GM21390 (cell line): ENCODE measurements at regions not wholly inside any gene's neighbourhood (a gene's known extent, or its start where the extent isn't known, plus 50 kb on each side); places are given as distances from the start of the nearest gene placed in this dataset.

Experiments used
- ATAC-seq: cut with Tn5 transposase; IDR thresholded peaks from one replicate; pipeline ENCODE4 v1.9.1; 2021; ENCODE audit not compliant: unreplicated experiment

DNA sequence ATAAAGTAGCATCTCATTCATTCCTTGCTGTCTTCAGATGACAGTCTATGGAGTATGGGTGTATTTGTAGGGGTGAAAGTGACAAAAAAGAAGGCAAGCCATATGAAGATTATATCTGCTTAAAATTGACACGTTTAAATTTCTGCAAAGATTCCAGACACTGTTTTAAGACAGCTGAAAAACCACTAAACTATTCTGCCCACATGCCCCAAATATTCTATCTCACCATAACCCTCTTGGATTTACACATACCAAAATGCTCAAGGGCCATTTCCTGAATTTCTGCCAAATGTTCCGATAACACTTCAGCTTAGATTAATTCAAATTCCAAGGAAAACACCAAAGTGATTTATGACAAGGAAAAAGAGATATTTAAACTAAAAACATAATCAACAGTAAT, 99.9 kb upstream of the IL6 start:
- ATAC-seq: no peak

DNA sequence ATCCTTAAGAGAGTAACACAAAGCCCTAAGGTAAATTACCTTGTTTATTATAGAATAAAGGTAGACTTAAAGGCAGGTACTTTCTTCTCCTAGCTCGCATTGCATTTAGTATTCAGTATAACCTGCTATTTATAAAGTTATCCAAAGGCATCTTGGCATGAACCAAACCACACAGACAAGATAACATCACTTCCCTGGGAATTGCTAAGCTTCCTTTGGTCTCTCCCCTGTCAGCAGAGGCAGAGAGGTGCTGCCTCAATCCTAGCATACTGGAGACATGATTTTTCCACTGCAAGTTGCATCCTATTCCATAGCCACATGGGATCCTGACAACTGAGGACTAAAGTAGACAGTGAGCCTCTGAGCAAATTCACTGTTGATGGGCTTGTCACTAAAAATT, 101.7 kb upstream of the IL6 start:
- no peak for ATAC-seq

DNA sequence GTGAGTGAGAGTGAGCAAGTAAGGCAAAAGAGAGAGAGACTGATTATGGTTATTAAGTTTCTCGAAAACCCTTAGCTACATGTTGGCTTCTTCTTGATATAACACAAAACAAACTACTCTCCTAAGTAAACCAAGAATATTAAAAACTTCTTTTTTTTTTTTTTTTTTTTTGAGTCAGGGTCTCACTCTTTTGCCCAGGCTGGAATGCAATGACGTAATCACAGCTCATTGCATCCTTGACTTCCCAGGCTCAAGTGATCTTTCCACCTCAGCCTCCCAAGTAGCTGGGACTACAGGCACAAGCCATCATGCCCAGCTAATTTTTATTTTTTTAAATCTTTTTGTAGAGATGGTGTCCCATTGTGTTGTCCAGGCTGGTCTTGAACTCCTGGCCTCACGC, 102.2 kb upstream of the IL6 start:
- no peak for ATAC-seq

DNA sequence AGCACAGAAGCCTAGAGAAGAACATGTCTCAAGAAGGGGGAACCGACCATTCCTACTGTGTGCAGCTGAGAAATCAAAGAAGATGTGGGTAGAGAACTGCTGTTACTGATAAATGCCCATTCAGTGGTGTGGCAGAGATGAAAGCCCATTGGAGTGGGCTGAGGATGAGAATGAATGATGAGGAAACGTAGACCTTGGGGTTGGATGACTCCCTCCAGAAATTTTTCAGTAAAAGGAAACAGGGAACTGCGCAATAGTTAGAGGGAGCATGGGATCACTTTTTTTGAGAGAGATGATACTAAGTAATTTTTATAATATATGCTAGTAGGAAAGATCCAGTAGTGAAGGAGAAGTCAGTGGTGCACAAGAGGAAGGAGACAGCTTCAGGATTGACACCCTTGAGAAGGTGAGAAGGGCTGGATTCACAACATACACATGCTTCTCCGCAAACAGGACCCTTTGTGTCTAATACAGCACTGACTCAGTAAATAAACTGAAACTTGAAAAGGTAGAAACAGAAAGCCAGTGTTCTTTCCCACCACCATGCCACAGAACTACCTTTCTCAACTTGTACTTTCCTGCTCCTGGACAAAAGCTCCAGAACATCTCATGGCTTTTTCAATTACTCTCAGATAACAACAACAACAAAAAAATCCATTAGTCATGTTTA, 104.7 kb upstream of the IL6 start:
- ATAC-seq: no peak

GRCh38 chr7:22618528-22618927, 108.5 kb upstream of the IL6 start:
- no peak for ATAC-seq

GRCh38 chr7:22617166-22617565, 109.8 kb upstream of the IL6 start:
- no peak for ATAC-seq

- ATAC-seq: no peak
Measured at GRCh38 chr7:22613496-22613895, 113.5 kb upstream of the IL6 start.

DNA sequence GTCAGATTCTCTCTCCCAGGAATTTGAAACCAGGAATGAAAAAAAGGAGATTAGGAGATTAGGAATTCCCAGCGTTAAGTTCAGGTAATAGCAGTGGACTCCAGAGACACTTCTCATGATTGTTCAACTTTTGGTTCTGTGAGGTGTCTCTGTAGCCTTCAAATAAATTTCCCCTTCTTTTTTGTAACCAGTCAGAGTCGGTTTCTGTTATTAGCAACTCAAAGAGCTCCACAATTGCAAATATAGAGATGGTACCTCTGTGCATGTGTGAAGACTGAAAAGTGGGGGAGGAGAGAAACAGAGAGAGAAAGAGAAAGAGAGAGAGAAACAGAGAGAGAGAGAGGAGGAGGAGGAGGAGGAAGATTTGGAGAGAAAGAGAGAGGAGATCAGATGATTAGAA, 112.8 kb upstream of the STEAP1B start:
- ATAC-seq: peak; percentile 53

DNA sequence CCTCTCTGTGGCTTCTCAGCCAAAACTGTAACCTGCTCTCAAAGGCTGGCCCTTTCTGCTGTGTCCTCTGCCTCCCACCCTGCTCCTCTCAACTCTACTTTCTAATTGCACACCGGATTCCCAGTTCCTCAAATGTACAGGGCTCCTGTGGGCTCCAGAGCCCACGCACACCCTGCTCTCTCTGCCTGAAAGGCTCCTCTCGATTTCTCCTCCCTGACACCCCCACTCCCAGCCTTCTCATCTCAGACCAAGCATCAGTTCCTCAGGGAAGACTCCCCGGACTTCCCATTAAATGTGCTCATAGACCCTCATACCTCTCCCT, 111.7 kb upstream of the STEAP1B start:
- ATAC-seq: peak; percentile 69

DNA sequence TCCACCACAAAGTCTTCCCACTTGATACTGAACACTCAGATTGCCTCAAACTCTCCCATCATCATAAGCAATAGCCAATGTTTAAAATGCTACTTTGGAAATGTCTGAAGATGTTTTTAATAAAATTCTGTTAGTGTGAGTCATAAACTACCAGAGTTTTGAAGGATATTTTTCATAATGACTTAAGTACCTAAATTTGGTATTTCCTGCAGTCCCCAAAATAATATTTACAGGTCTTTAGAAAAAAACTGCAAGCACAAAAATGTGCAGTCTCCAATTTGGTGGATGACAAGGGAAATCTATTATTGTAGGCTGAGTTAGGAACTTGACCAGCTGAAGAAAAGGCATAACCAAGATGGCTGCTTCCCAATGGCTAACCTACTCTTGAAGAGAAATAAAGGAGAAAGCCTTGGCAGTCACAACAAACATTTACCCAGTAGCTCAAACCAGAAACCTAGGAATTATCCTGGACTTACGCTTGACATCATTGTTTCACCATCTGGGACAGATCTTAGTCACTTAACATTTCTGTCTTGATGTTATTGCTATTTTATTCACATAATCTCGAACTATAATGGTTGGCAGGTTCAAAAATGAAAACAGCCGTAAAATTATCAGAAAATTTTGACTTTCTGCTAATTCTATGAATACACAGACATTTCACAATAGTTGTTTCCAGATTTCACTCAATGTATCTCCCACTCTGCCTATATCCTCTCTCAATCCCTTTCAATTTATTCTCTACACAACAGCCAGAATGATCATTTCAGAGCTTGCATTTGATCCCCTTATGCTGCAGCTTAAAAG, 111.2 kb upstream of the STEAP1B start:
- no peak for ATAC-seq

DNA sequence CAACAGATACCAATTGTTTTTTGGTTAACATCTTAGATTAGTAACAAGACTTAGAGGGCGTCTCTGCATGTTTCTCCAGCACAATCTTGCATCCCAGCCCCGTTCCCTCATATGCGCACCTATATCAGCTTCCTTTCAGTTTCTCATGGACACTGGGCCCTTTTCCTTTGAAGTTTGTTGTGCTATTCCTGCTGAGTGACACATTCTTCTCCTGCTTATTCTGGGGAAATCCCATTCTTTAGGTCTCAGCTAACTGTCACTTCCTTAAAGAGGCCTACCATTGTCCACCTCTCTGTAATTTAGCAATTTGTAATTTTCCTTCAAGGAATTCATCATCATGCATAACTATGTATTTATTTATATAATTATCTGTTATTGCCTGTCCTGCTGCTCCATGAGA, 110.3 kb upstream of the STEAP1B start:
- no peak for ATAC-seq

DNA sequence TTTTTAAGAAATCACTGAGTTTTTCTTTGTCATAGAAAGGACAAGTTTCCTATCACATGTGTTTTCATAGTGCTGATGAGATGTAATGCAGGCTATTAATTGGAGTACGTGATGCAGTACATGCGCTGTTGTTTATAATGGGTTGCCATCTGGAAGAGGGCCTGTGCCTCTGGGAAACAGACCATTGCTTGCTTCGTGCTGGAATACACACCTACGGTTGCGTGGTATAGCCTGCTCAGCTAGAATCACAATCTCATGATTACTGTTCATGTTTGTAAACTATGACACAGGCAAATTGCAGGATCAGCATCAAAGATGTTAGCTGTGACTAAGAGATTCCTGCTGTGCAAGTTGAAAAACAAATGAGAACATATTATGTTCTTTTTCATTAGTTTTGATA, 107.2 kb upstream of the STEAP1B start:
- ATAC-seq: no peak

- no peak for ATAC-seq
Measured at GRCh38 chr7:22604246-22604645, 104.3 kb upstream of the STEAP1B start.

GRCh38 chr7:22601812-22602565, 102.0 kb upstream of the STEAP1B start:
- ATAC-seq: no peak

- no peak for ATAC-seq
Measured at GRCh38 chr7:22601408-22601807, 101.4 kb upstream of the STEAP1B start.

DNA sequence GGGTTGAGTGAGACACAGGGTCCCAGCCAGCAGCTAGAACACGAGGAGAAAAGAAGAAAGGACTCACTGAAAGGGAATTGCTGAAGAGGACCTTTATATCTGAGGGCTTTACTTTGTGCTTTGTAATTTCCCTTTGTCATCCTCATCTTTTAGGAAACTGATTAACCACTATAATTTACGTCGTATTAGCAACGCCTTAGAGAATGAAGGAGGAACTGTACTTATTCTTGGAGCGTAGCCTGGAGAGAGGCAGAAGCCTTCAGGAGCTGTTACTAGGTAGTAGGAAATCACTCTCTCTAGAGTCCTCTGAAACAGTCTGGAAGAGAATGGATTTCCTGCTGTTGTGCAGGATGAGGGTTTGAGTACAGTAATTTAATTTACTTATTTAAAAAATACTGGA, 101.0 kb upstream of the STEAP1B start:
- no peak for ATAC-seq

DNA sequence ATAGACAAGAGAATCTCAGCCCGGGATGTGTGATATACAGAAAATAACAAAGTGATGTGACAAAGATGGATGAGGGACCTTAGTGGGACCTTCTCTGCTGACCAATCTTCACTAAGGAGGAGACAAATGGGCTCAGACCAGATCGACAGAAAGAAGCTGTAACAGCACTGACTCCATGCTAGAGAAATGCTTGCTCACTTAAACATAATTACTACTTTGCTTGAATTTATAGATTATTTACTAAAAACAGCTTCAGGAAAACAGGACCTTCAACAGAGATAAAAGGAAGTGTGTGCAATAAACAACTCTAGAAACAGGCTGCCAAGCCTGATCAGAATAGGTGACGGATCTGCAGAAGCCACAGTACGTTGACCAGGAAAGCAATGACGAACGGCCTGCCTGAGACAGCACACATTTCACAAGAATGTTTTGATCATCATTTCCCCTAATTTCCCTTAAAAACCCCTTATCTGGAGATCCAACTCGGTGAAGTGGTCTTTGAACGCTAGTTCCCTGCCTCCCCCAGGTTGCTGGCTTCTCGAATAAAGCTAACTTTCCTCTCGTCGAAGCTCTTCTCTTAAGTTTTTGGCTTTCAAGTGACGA, 98.4 kb upstream of the STEAP1B start:
- ATAC-seq: no peak

DNA sequence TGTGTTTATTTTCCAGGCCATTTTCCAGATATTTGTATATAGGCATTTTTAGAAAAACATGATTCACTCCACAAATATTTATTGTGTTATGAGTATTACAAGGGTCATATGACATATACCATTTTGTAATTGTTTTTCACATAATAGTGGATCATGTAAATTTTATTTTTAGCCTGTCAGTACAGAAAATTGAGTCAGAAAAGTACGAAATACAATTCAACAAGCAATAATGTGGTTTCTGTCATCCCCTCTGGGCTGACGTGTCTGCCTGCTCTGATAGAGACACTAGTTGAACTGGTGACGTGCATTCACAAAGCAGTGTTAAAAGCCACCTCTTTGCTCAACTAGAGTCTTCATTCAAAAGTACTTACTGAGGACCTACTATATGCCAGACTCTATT, 97.9 kb upstream of the STEAP1B start:
- ATAC-seq: no peak

DNA sequence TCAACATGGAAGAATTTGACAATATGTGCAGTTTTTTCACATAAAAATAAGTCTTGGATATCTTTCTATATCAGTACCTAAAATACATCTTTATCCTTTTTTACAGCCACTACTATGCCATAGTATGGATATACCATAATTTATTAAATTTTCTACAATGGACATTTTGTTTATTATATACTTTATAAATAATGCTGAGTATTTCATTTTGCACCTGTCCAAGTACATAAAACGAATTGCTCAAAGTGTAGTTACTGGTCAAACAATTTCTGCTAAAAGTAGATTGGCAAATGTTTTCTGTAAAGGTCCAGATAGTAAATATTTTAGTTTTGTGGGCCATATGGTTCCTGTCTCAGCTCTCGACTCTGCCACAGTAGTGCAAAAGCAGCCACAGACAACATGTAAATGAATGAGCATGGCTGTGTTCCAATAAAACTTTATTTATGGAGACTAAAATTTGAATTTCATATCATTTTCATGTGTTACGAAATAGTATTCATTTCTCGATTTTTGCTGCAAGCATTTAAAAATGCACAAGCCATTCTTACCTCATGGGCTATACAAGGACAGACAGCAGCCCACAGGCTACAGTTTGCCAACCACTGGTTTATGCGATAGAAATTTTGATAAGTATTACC, 96.9 kb upstream of the STEAP1B start:
- no peak for ATAC-seq

- ATAC-seq: no peak
Measured at GRCh38 chr7:22594020-22594419, 94.0 kb upstream of the STEAP1B start.

DNA sequence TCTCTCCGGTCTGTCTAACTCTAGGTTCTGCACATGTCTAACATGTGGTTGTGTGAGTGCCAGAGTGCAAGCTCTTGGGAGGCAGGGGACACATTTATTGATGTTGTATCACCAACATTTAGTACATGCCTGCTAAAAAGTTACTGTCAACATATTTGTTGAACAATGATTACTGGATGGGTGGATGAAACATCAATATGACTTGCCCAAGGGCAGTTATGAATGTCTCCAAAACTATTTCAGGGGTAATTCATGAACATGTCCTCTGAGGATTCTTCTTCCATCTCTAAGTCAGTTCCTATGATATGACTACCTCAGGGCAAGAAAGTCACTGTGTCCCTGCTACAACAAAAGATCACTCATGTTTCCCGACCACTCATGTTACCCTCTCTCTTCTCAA, 91.3 kb upstream of the STEAP1B start:
- ATAC-seq: no peak
